ENCODE measurements at regions not wholly inside any gene's neighbourhood (a gene's known extent, or its start where the extent isn't known, plus 50 kb on each side); places are given as distances from the start of the nearest gene placed in this dataset.

DNA sequence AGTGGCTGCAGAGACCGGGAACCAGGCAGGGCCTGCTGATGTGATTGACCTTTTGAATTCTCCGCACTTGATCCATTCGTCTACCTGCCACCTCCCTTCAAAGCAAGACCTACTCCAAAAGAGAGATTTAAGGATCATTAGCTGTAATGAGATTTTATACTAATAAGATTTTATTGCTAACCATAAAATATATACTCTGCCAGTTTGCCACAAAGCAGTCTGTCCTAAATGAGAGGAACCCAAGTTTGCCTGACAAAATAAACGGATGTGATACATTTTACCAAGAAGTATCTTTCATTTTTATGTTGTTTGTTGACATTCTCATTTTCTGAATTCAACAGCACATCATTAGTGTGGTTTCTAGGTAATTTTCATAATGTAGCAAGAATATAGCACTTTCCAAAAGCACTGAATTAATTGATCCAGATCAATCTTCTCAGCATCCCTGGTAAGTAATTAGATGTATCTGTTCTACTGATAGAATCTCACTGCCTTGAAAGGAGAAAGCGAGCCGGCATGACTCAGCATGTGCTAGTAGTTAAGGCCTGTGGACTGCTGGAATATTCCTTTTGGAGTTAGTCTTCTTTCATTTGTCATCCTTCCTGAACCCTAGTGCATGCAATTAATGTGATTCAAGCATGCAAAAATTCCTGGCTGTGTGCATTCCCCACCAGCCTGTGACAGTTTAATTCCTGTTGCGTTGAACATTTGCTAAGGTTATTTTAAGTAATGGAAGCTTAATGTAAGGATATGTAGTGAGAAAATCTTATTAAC lies 128.5 kb downstream of the ARL6IP6 start:
- TF ChIP-seq, protein P1, sequence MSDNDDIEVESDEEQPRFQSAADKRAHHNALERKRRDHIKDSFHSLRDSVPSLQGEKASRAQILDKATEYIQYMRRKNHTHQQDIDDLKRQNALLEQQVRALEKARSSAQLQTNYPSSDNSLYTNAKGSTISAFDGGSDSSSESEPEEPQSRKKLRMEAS (IDR thresholded peaks at IDR 0.05) = no peak
- no peak for TF ChIP-seq REST (IDR thresholded peaks at IDR 0.05; ENCODE audit: low read depth)
- TF ChIP-seq ZNF274 (IDR thresholded peaks at IDR 0.05; ENCODE audit: low read depth, low read length) = no peak
- TF ChIP-seq ZFX (IDR thresholded peaks at IDR 0.05) = no peak
- TF ChIP-seq YY1 (IDR thresholded peaks at IDR 0.05; ENCODE audit: extremely low read depth, insufficient replicate concordance, low read depth, low read length) = no peak
- no peak for TF ChIP-seq FOSL1 (IDR thresholded peaks at IDR 0.05; ENCODE audit: low read depth)
- TF ChIP-seq CEBPB (IDR thresholded peaks at IDR 0.05; ENCODE audit: low read depth) = no peak
- RAD21 ChIA-PET (ENCODE audit: low non-redundant PET in 1 of 2, low total read pairs in 2 of 2, uncharacterized antibody in 2 of 2, unreplicated experiment in 2 of 2) = no interaction called here
- no peaks in the 10 kb centered on the region for H3K79me2 ChIP-seq (ENCODE audit: insufficient read depth, low read length)
- no peak overlapping the region for H3K4me3 ChIP-seq (replicated peaks in 1 of 2; ENCODE audit: low read depth in 1 of 2, low read length in 2 of 2)
- H2AFZ ChIP-seq (ENCODE audit: low read depth, low read length, poor library complexity, severe bottlenecking) = no peak overlapping the region
- no TSS peak for BruUV-seq (replicated peaks)
- H3K9me2 ChIP-seq (ENCODE audit: insufficient read depth) = no peaks in the 10 kb centered on the region
- ATAC-seq = no peak
- POLR2A ChIA-PET = no interaction called here
- CTCF ChIA-PET = interaction anchor here (1.0 kb wide), 1 partner anchor 14 kb away, joined by 3 read pairs; no protein-coding TSS in a partner anchor
- DNase-seq (ENCODE audit: low read depth, low spot score) = no peak
- H3K4me1 ChIP-seq (ENCODE audit: control insufficient read depth in 1 of 2, insufficient read depth in 2 of 2, low read length in 2 of 2) = no peaks in the 10 kb centered on the region
- H3K36me3 ChIP-seq (ENCODE audit: control insufficient read depth in 1 of 2, insufficient read depth in 2 of 2, low read length in 2 of 2) = no peaks in the 10 kb centered on the region
- H4K20me1 ChIP-seq (ENCODE audit: insufficient read depth) = no peaks in the 10 kb centered on the region
- no peak overlapping the region for H3K27ac ChIP-seq (ENCODE audit: low read depth, low read length)
- no peak overlapping the region for H3K4me2 ChIP-seq (ENCODE audit: low read length)
- H3K9me3 ChIP-seq (ENCODE audit: control insufficient read depth in 1 of 2, insufficient read depth in 1 of 2, low read depth in 1 of 2, low read length in 2 of 2) = no peaks in the 10 kb centered on the region
- H3K27me3 ChIP-seq (ENCODE audit: insufficient read depth, low read length) = no peaks in the 10 kb centered on the region
- no peak overlapping the region for H3K9ac ChIP-seq (ENCODE audit: low read length)
- intact Hi-C loops (cut with micrococcal nuclease) = no loop called here

Measured in HCT116 (cell line).